ENCODE measurements at regions not wholly inside any gene's neighbourhood (a gene's known extent, or its start where the extent isn't known, plus 50 kb on each side); places are given as distances from the start of the nearest gene placed in this dataset.

- no peak overlapping the region for H2AFZ ChIP-seq (ENCODE audit: low read length, unreplicated experiment)
- H3K36me3 ChIP-seq (ENCODE audit: insufficient read depth, low read length) = no peaks in the 10 kb centered on the region
- H3K79me2 ChIP-seq (ENCODE audit: control insufficient read depth, insufficient read depth, low read length, unreplicated experiment) = no peaks in the 10 kb centered on the region
- no peaks in the 10 kb centered on the region for H3K4me1 ChIP-seq (ENCODE audit: control insufficient read depth, insufficient read depth, low read length, unreplicated experiment)
- no peak overlapping the region for H3K27ac ChIP-seq (ENCODE audit: low read depth, low read length)
- no peak overlapping the region for H3K4me3 ChIP-seq (ENCODE audit: low read depth, low read length)
- peaks cover 79% of the 10 kb centered on the region for H3K27me3 ChIP-seq (ENCODE audit: insufficient read depth, low read length)
Measured at GRCh38 chr1:163439471-163439870, 117.7 kb downstream of the NUF2 start.

GRCh38 chr1:163440090-163440489, 118.3 kb downstream of the NUF2 start:
- H3K36me3 ChIP-seq (ENCODE audit: insufficient read depth, low read length) = no peaks in the 10 kb centered on the region
- no peak overlapping the region for H2AFZ ChIP-seq (ENCODE audit: low read length, unreplicated experiment)
- peaks cover 79% of the 10 kb centered on the region for H3K27me3 ChIP-seq (ENCODE audit: insufficient read depth, low read length)
- no peak overlapping the region for H3K27ac ChIP-seq (ENCODE audit: low read depth, low read length)
- H3K4me1 ChIP-seq (ENCODE audit: control insufficient read depth, insufficient read depth, low read length, unreplicated experiment) = no peaks in the 10 kb centered on the region
- H3K4me3 ChIP-seq (ENCODE audit: low read depth, low read length) = no peak overlapping the region
- H3K79me2 ChIP-seq (ENCODE audit: control insufficient read depth, insufficient read depth, low read length, unreplicated experiment) = no peaks in the 10 kb centered on the region

GRCh38 chr1:163442231-163442879, 120.6 kb downstream of the NUF2 start:
- H3K4me1 ChIP-seq (ENCODE audit: control insufficient read depth, insufficient read depth, low read length, unreplicated experiment) = no peaks in the 10 kb centered on the region
- no peak overlapping the region for H2AFZ ChIP-seq (ENCODE audit: low read length, unreplicated experiment)
- no peaks in the 10 kb centered on the region for H3K36me3 ChIP-seq (ENCODE audit: insufficient read depth, low read length)
- H3K79me2 ChIP-seq (ENCODE audit: control insufficient read depth, insufficient read depth, low read length, unreplicated experiment) = no peaks in the 10 kb centered on the region
- H3K27me3 ChIP-seq (ENCODE audit: insufficient read depth, low read length) = peaks cover 61% of the 10 kb centered on the region
- H3K27ac ChIP-seq (ENCODE audit: low read depth, low read length) = no peak overlapping the region
- H3K4me3 ChIP-seq (ENCODE audit: low read depth, low read length) = no peak overlapping the region

GRCh38 chr1:163442895-163443294, 121.1 kb downstream of the NUF2 start:
- H3K4me1 ChIP-seq (ENCODE audit: control insufficient read depth, insufficient read depth, low read length, unreplicated experiment) = no peaks in the 10 kb centered on the region
- H3K4me3 ChIP-seq (ENCODE audit: low read depth, low read length) = no peak overlapping the region
- H2AFZ ChIP-seq (ENCODE audit: low read length, unreplicated experiment) = no peak overlapping the region
- no peak overlapping the region for H3K27ac ChIP-seq (ENCODE audit: low read depth, low read length)
- H3K27me3 ChIP-seq (ENCODE audit: insufficient read depth, low read length) = peaks cover 61% of the 10 kb centered on the region
- no peaks in the 10 kb centered on the region for H3K79me2 ChIP-seq (ENCODE audit: control insufficient read depth, insufficient read depth, low read length, unreplicated experiment)
- H3K36me3 ChIP-seq (ENCODE audit: insufficient read depth, low read length) = no peaks in the 10 kb centered on the region

- H3K4me3 ChIP-seq (ENCODE audit: low read depth, low read length) = no peak overlapping the region
- H3K36me3 ChIP-seq (ENCODE audit: insufficient read depth, low read length) = no peaks in the 10 kb centered on the region
- H3K4me1 ChIP-seq (ENCODE audit: control insufficient read depth, insufficient read depth, low read length, unreplicated experiment) = no peaks in the 10 kb centered on the region
- H3K27ac ChIP-seq (ENCODE audit: low read depth, low read length) = no peak overlapping the region
- H3K27me3 ChIP-seq (ENCODE audit: insufficient read depth, low read length) = peaks cover 54% of the 10 kb centered on the region
- H2AFZ ChIP-seq (ENCODE audit: low read length, unreplicated experiment) = no peak overlapping the region
- no peaks in the 10 kb centered on the region for H3K79me2 ChIP-seq (ENCODE audit: control insufficient read depth, insufficient read depth, low read length, unreplicated experiment)
Measured at GRCh38 chr1:163443863-163444262, 122.1 kb downstream of the NUF2 start.

GRCh38 chr1:163444665-163445064, 122.9 kb downstream of the NUF2 start:
- H3K36me3 ChIP-seq (ENCODE audit: insufficient read depth, low read length) = no peaks in the 10 kb centered on the region
- peaks cover 49% of the 10 kb centered on the region for H3K27me3 ChIP-seq (ENCODE audit: insufficient read depth, low read length)
- no peaks in the 10 kb centered on the region for H3K79me2 ChIP-seq (ENCODE audit: control insufficient read depth, insufficient read depth, low read length, unreplicated experiment)
- no peak overlapping the region for H2AFZ ChIP-seq (ENCODE audit: low read length, unreplicated experiment)
- no peak overlapping the region for H3K4me3 ChIP-seq (ENCODE audit: low read depth, low read length)
- no peak overlapping the region for H3K27ac ChIP-seq (ENCODE audit: low read depth, low read length)
- no peaks in the 10 kb centered on the region for H3K4me1 ChIP-seq (ENCODE audit: control insufficient read depth, insufficient read depth, low read length, unreplicated experiment)

GRCh38 chr1:163450986-163451385, 129.2 kb downstream of the NUF2 start:
- Histone ChIP-seq H3K4me1 (ENCODE audit: control insufficient read depth, insufficient read depth, low read length, unreplicated experiment) (no peaks in the 10 kb centered on the region), H3K36me3 (ENCODE audit: insufficient read depth, low read length) (no peaks in the 10 kb centered on the region), H3K4me3 (ENCODE audit: low read depth, low read length) (no peak overlapping the region)

GRCh38 chr1:163459539-163459938, 137.8 kb downstream of the NUF2 start:
- no peak overlapping the region for H2AFZ ChIP-seq (ENCODE audit: low read length, unreplicated experiment)
- no peak overlapping the region for H3K4me3 ChIP-seq (ENCODE audit: low read depth, low read length)
- no peaks in the 10 kb centered on the region for H3K79me2 ChIP-seq (ENCODE audit: control insufficient read depth, insufficient read depth, low read length, unreplicated experiment)
- H3K27me3 ChIP-seq (ENCODE audit: insufficient read depth, low read length) = peaks cover 41% of the 10 kb centered on the region
- no peak overlapping the region for H3K27ac ChIP-seq (ENCODE audit: low read depth, low read length)
- H3K4me1 ChIP-seq (ENCODE audit: control insufficient read depth, insufficient read depth, low read length, unreplicated experiment) = no peaks in the 10 kb centered on the region
- H3K36me3 ChIP-seq (ENCODE audit: insufficient read depth, low read length) = no peaks in the 10 kb centered on the region

More at GRCh38 chr1:163450986-163451385, 129.2 kb downstream of the NUF2 start:
- H3K79me2 ChIP-seq (ENCODE audit: control insufficient read depth, insufficient read depth, low read length, unreplicated experiment) = no peaks in the 10 kb centered on the region
- no peak overlapping the region for H3K27ac ChIP-seq (ENCODE audit: low read depth, low read length)
- H2AFZ ChIP-seq (ENCODE audit: low read length, unreplicated experiment) = no peak overlapping the region
- peaks cover 36% of the 10 kb centered on the region for H3K27me3 ChIP-seq (ENCODE audit: insufficient read depth, low read length)

GRCh38 chr1:163467289-163467688, 145.5 kb downstream of the NUF2 start:
- no peaks in the 10 kb centered on the region for H3K79me2 ChIP-seq (ENCODE audit: control insufficient read depth, insufficient read depth, low read length, unreplicated experiment)
- no peak overlapping the region for H3K27ac ChIP-seq (ENCODE audit: low read depth, low read length)
- no peaks in the 10 kb centered on the region for H3K36me3 ChIP-seq (ENCODE audit: insufficient read depth, low read length)
- no peak overlapping the region for H2AFZ ChIP-seq (ENCODE audit: low read length, unreplicated experiment)
- no peak overlapping the region for H3K4me3 ChIP-seq (ENCODE audit: low read depth, low read length)
- H3K4me1 ChIP-seq (ENCODE audit: control insufficient read depth, insufficient read depth, low read length, unreplicated experiment) = no peaks in the 10 kb centered on the region
- H3K27me3 ChIP-seq (ENCODE audit: insufficient read depth, low read length) = peaks cover 15% of the 10 kb centered on the region; the same call in 1 of the 2 replicates

GRCh38 chr1:163471779-163472650, 150.3 kb downstream of the NUF2 start:
- no peaks in the 10 kb centered on the region for H3K79me2 ChIP-seq (ENCODE audit: control insufficient read depth, insufficient read depth, low read length, unreplicated experiment)
- no peak overlapping the region for H3K27ac ChIP-seq (ENCODE audit: low read depth, low read length)
- H3K4me3 ChIP-seq (ENCODE audit: low read depth, low read length) = no peak overlapping the region
- no peaks in the 10 kb centered on the region for H3K36me3 ChIP-seq (ENCODE audit: insufficient read depth, low read length)
- H3K4me1 ChIP-seq (ENCODE audit: control insufficient read depth, insufficient read depth, low read length, unreplicated experiment) = no peaks in the 10 kb centered on the region
- H2AFZ ChIP-seq (ENCODE audit: low read length, unreplicated experiment) = no peak overlapping the region
- H3K27me3 ChIP-seq (ENCODE audit: insufficient read depth, low read length) = peaks cover 27% of the 10 kb centered on the region

Data from ACC112 (cell line).